GM19468 (cell line): ENCODE measurements at regions not wholly inside any gene's neighbourhood (a gene's known extent, or its start where the extent isn't known, plus 50 kb on each side); places are given as distances from the start of the nearest gene placed in this dataset.
"Not testable (repeated sequence)": the region's sequence is repeated elsewhere in the genome, so short reads cannot be mapped to it uniquely, and the experiment has no call there.

Experiments used
- ATAC-seq: cut with Tn5 transposase; IDR thresholded peaks from one replicate; pipeline ENCODE4 v1.9.1; 2021; ENCODE audit warnings: mild to moderate bottlenecking, moderate library complexity, moderate number of reproducible peaks; ENCODE audit not compliant: unreplicated experiment; ENCODE audit errors: extremely low read depth

- ATAC-seq: no peak
Observed at GRCh38 chr9:36521148-36521547, 51.5 kb upstream of the MELK start.

- no peak for ATAC-seq
Observed at GRCh38 chr9:36517131-36517530, 55.6 kb upstream of the MELK start.

GRCh38 chr9:36504156-36504555 is 68.5 kb upstream of the MELK start:
- ATAC-seq: no peak

DNA sequence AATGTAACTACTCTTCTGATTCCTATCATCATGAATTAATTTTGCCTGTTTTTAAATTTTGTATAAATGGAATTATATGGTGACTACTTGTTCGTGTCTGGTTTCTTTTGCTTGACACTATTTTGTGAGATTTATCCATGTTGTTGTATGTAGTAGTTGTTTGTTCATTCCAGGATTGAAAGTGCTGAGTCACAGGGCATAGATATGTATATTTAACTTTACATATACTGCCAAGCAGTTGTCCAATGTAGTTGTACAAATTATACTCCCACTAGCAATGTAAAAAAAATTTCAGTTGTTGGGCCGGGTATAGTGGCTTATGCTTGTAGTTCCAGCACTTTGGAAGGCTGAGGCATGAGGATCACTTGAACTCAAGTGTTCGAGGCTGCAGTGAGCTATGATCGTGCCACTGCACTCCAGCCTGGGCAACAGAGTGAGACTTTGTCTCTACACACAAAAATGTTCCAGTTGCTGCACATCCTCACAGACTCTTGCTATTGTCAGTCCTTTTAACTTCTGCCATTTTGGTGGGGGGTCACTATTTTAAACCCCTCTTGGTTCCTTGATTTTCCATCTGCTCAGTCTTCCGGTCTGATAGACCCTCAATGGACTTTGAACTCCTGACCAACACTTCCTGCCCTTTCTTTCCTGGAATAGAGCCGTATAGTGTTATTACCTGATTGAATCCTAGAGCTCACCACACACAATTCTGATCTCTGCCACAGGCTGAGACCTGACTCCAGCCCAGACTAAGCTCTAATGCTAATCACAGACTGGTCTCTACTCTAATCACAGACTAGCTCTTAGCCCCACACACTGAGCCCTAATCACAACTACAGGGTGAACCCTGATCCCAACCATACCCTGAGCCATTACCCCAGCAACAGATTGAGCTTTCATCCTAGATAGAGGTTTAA is 69.3 kb upstream of the MELK start:
- no peak for ATAC-seq

DNA sequence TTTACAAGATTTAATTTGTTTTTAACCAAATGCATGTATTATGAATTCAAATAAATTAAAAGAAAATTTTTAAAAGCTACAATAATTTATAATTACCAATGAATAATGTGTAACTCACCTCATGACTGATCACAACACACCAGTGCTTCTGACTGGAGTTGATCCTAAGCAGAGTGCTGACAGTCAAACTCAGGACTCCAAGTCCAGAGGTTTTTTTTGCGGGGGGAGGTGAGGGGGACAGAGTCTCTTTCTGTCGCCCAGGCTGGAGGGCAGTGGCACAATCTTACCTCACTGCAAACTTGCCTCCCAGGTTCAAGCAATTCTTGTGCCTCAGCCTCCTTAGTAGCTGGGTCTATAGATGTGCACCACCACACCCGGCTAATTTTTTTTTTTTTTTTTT is 71.0 kb upstream of the MELK start:
- no peak for ATAC-seq

- not testable (repeated sequence) for ATAC-seq
Observed at GRCh38 chr9:36500931-36501330, 71.8 kb upstream of the MELK start.

DNA sequence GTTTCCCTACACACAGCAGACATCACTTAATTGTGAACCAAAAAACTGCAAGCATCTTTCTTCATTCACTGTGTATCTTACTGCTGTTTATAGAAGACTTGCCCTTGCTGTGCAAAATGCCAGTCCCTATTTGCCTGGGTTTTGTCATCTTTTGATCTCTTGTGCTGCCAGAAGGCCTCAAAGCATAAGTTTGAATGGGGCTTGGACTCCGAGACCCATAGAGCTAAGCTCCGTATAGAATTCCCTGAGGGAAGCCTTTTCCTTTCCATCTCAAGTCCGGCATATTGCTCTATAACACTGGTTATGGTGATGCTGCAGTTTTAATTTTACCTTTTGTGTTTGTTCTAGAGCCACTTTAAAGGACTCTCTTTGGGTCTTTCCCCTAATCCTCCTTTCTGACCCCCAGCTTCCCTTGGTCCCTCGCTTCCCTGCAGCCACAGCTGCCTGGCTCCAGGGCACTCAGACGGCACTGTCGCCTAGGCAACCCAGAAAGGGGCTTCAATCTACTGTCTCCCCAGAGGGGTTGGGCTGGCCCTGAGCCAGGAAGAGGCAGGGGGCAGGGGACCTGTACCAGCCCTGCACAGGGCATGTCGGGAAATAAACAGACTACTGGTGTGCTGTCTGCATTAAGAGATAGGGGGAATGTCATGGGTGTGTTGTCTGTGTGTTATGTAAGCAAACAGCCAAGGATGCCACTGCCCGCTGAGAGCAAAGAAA is 73.4 kb upstream of the MELK start:
- no peak for ATAC-seq

DNA sequence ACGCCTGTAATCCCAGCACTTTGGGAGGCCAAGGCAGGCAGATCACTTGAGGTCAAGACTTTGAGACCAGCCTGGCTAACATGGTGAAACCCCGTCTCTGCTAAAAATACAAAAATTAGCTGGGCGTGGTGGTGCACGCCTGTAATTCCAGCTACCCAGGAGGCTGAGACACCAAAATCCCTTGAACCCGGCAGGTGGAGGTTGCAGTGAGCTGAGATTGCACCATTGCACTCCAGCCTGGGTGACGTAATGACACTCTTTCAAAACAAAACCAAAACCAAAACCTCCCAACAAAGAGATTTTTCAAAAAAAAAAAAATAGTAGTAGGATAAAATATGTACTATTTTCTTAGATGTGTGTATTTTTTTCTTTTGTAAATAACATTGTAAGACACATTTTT is 79.1 kb upstream of the MELK start:
- ATAC-seq: not testable (repeated sequence)

DNA sequence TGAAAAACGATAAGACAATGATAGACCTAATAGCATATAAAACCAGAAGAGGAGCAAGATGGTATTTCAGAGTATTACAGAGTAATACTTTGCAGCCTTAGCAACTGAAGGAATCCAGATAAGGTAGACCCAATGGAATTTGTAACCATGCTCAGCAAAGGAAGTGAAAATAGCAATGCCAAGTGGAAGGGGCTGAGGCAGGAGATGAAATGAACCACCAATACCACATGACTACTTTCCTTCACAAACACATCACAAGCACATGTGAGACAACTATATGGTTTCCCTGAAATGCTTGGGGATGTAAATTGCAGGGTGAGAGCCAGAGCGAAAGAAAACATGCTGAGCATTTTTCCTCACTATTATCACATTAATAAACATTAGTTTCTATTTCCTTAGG is 79.8 kb upstream of the MELK start:
- ATAC-seq: no peak

- no peak for ATAC-seq
Observed at GRCh38 chr9:36489453-36489852, 83.2 kb upstream of the MELK start.

DNA sequence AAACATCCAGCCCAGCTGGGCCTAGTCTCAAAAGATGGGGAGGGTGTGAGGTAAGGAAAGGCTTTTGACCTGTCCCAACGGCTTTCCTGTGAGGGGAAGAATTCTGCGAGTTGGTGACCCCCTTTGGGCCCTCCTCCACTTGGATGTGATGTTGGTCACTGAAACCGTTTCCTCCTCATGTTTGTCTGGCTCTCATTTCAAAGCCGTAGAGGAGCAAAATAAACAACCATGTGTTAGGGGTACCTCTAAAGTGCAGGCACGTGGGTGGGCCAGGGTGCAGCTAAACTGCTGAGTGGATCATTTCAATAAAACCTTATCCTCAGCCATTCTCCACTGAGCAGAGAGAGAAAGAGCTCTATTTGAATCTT is 84.3 kb upstream of the MELK start:
- no peak for ATAC-seq

DNA sequence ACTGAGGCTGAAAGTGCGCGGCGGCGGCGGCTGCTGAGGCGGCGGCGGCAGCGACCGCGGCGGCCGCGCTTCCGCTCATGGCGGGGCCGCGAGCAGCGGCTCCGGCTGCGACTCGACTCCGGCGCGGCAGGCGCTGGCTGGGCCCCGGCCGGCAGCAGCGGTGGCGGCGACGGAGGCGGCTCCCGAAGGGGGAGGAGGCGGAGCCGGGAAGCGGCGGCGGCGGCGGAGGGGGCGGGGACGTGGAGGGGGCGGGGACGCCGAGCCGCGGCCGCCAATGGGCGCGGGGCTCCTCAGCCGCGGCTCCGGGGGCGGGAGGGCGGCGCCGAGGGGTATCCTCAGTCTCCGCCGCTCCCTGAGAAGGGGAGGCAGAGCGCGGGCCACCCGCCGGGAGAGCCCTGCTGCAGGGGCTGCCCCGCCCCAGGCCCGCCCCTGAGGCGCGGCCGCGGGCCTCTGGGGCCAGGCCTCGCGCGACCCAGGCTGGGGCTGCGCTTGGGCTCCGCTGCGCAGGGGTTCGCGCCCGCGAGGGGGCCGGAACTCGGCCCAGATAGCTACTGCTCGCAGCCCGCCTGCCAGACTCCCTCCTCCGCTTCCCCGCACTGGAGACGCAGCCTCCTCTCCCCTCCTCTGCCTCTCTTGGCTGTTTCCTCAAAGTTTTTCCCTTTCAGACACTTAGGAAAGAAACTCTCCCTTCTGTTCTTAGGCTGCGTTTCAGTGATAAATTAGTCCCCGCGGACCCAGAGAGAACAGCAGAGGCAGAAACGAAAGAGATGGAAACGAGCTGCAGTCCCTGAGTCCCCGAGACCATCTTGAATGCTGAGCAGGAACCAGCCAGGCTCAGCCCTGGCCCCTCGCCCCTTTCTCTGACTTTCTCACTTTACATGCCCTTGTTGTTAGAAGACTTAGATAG is 85.0 kb upstream of the MELK start:
- peak; percentile 64 for ATAC-seq

DNA sequence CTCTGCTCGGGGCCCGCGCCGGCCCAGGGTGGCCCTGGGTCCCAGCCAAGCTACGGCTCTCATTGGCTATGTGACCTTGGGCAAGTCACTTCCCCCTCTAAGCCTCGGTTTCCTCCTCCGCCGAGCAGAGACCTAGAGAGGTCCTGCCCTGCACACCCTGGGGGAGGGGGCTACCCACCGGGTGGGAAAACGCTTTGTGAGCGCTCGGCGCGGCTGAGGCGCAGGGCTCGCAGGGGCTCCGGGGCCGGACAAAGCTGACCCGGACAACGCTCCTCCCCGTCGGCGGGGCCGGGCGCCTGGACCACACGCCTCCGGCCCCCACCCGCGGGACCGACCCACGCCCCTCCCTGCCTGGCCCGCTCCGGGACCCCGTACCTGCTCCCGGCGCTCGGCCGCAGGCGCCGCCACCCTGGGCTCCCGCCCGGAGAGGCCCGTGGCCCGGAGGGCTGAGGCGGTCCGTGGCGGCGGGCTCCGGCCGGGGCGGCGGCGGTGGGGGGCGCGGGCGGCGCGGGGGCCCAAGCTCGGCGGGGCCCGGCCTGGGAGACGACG is 85.7 kb upstream of the MELK start:
- peak; percentile 20 for ATAC-seq

DNA sequence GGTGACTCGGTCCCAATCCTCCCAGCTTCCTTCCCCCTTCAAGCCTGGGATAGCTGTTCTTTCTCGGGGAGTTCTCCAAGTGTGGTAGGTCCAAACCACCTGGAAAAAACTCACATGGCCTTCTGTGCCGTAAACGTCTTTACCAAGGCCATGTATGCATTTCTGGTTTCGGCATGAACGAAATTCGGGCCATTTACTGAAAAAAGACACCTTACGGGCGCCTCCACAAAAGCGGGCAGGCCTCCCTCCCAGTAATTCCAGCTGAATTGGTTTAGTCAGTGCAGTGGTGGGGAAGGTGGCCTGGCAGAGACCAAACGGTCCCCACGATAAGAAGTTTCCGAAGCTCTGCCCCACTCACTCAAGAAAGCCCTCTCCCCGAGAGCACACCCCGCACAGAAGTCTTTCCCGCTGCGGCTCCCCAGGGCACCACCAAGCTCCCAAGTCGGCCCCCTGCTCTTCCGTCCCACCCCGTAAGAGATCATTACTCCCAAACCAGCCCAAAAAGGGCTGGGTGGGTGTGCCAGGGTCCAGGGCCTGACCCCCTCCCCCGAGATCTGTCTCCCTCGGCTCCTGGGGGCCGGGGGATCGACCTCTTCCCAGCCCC is 86.3 kb upstream of the MELK start:
- no peak for ATAC-seq

DNA sequence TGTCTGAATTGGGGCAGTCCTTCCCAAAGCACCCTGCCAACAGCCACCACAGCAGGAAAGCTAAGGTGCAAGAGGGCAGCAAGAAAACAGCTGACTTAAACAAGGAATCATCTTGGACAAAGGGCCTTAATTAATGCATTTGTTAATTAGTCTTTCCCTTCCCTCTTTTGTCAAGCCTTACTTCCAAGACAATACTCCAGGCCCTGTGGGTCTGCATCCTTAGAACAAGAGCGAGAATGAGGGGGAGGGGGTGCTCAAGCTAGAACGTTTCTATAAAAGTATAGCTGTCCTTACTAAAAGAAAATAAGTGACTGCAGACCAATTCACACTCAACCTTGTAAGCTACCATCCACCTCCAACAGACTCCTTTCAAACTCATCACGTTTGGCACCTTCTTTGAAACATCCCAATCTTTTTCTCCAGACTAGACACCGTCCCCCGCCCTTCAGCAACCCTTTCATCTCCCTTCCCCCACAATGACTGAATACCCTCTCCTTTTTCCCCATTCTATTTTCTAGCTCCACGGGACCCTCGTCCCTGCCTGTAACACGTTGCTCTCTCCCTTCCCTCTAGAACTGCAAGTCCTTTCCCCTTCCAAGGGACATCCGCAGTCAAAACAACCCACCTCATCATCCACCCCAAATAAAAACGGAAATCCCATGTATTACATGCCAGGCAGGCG is 85.7 kb upstream of the RNF38 start:
- ATAC-seq: no peak

DNA sequence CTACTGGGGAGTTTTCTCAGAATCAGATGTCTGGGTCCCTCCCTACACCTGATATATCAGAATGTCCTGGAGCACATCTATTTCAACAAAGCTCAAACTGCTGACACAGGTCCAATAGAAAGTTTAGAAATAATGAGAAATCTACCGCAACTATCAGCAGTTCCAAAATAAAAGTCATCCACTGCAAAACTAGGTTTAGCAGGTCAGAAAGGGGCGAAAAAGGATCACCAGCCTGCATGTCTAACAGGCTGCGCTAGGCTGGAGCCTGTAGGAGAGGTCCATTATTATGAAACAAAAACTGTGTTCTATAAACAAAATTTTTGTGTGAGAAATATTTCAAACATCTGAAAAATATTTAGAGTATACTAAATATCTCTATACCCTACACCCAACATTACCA is 84.1 kb upstream of the RNF38 start:
- ATAC-seq: no peak

GRCh38 chr9:36479101-36479500 is 79.0 kb upstream of the RNF38 start:
- no peak for ATAC-seq

GRCh38 chr9:36471359-36471758 is 71.3 kb upstream of the RNF38 start:
- no peak for ATAC-seq

GRCh38 chr9:36470643-36471290 is 70.7 kb upstream of the RNF38 start:
- ATAC-seq: peak; percentile 74
